GM12892 (cell line): ENCODE measurements at regions not wholly inside any gene's neighbourhood (a gene's known extent, or its start where the extent isn't known, plus 50 kb on each side); places are given as distances from the start of the nearest gene placed in this dataset.

Experiments
- DNase-seq: peaks from one replicate; pipeline ENCODE4 v3.0.0; 2011; ENCODE audit not compliant: insufficient read length
- FAIRE-seq: peaks from 2 replicates; lab custom pipeline; 2011; peaks lifted over from hg19 to GRCh38; lab: Jason Lieb, UNC
- POLR2A ChIP-seq: IDR thresholded peaks from 2 replicates; pipeline ENCODE4 v1.6.1; 2011; ENCODE audit warnings: low read depth, low read length, control low read depth
- POLR2AphosphoS5 ChIP-seq: IDR thresholded peaks from 2 replicates; pipeline ENCODE4 v1.6.1; 2011; ENCODE audit warnings: low read depth, low read length, control low read depth
- TAF1 ChIP-seq: IDR thresholded peaks from 2 replicates; pipeline ENCODE4 v1.6.1; 2011; ENCODE audit warnings: low read depth, mild to moderate bottlenecking, control low read depth, low read length, borderline replicate concordance

DNA sequence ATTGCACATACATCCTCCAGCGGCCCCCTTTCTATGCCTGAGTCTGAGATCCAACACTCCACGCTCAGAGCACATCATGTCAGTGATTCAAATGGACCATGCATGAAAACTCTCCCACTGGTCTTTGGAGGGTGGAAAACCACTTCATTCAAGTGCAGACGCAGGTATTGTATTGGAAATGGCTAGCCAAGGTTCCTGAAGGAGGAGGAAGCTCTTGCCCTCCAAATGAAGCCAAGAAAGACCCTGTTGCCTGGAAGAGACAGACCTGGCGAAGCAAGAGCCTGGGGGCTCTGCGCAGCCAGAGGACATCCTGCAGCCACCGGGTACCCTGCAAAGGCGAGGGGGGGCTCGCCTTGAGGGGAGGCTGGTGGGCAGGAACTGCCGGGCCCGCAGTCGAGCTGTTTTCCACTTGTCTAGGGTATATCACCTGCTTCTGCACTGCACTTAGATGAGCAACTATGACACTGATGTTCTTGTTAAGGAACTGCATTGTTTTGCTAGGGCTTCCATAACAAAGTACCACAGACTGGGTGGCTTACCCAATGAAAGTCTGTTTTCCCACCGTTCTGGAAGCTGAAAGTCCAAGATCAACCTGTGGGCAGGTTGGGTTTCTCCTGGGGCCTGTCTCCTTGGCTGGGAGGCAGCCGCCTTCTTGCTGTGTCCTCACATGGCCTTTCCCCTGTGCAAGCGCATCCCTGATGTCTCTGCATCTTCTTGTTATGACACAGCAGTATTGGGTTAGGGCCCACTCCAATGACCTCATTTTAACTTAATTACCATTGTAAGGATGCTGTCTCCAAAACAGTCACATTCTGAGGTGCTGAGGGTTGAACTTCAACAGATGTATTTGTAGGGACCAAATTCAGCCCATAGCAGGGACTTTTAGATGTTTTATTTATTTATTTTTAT lies 233.4 kb downstream of the ARHGAP12 start:
- no peak for DNase-seq
- no peak for TF ChIP-seq POLR2AphosphoS5
- no peak for TF ChIP-seq POLR2A
- no peak for TF ChIP-seq TAF1
- no peak for FAIRE-seq

DNA sequence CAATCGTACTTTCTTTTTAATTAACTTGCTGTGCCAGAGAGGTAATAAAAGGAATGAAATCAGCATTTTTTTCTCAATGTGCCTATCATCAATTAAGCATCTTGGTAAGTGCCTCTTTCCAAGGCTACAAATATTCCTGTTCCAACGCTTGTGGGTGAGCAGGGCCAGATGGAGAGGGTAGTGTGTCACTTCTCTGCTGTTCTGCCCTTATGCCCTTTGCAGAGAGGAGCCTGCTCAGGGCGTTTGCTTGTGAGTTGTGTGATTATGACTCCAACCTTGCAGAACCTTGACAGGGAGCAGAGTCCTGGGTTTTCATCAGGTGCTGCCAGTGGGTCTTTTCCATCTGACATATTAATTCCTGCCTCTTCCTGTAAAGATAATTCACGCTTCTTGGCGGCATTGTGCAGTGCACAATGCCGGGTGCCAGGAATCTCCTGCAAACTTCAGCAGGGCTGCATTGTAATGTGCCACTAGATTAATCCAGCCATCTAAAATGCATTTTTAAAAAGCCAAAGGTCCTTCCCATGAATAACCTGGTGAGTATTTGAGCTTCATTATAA lies 234.4 kb downstream of the ARHGAP12 start:
- FAIRE-seq = no peak
- no peak for TF ChIP-seq POLR2AphosphoS5
- TF ChIP-seq POLR2A = no peak
- TF ChIP-seq TAF1 = no peak
- no peak for DNase-seq

GRCh38 chr10:31693491-31693890 lies 235.1 kb downstream of the ARHGAP12 start:
- DNase-seq (no peak), FAIRE-seq (no peak)
- TF ChIP-seq POLR2AphosphoS5 = no peak
- no peak for TF ChIP-seq TAF1
- TF ChIP-seq POLR2A = no peak

DNA sequence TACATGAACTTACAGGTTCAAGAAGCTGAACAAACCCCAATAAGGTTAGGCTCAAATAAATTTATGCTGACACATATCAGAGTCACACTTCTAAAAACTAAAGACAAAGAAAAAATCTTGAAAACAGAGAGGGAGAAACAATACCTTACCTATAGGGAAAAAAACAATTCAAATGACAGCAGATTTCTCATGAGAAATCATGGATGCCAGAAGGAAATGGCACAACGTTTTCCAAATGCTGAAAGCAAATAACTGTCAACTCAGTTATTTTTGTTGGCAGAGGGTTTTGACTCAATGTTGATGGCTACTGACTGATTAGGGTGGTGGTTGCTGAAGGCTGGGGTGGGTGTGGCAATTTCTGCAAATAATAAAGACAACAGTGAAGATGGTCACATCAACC lies 239.4 kb downstream of the ARHGAP12 start:
- DNase-seq (no peak), FAIRE-seq (no peak)
- TF ChIP-seq TAF1 (no peak), POLR2AphosphoS5 (no peak), POLR2A (no peak)

- TF ChIP-seq TAF1 (no peak), POLR2A (no peak), POLR2AphosphoS5 (no peak)
- FAIRE-seq (no peak), DNase-seq (no peak)
These were observed 240.8 kb downstream of the ARHGAP12 start for GRCh38 chr10:31687663-31688482.

DNA sequence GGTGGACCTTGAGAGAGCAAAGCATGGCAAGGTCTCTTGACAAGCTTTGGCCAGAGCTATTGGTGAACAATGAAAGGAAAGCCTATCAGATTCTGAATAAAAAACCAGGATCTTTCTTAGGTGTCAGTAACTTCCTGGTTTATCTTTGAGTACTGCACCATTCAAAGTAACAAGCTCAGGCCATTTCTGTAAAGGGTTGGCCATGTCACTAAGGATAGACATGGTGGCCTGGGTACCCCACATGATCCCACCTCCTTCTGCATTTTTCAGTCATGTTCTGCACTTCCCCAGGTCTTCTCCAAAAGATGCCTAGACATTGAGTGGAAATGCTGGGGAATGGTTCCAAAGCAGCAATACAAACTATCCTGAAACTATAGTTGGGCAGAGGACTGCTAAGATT lies 242.0 kb downstream of the ARHGAP12 start:
- DNase-seq (no peak), FAIRE-seq (peak; percentile 9)
- TF ChIP-seq TAF1 = no peak
- no peak for TF ChIP-seq POLR2A
- TF ChIP-seq POLR2AphosphoS5 = no peak

DNA sequence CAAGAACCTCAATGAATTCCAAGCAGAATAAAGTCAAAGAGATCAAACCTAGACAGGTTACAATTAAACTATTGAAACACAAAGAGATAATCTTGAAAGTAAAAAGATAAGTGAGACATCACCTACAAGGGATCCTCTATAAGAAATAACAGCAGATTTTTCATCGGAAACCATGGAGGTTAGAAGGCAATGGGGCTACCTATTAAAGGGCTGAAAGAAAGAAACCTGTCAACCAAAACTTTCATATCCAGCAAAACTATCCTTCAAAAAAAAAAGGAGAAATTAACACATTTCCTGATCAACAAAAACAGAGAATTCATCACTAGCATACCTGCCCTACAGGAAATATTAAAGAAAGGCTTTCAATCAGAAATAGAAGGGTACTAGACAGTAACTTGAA lies 244.9 kb downstream of the ARHGAP12 start:
- DNase-seq = no peak
- FAIRE-seq = no peak
- no peak for TF ChIP-seq POLR2AphosphoS5

- DNase-seq (no peak), FAIRE-seq (no peak)
- no peak for TF ChIP-seq POLR2AphosphoS5
- no peak for TF ChIP-seq TAF1
- TF ChIP-seq POLR2A = no peak
These were observed 248.7 kb downstream of the ARHGAP12 start for GRCh38 chr10:31679936-31680335.

DNA sequence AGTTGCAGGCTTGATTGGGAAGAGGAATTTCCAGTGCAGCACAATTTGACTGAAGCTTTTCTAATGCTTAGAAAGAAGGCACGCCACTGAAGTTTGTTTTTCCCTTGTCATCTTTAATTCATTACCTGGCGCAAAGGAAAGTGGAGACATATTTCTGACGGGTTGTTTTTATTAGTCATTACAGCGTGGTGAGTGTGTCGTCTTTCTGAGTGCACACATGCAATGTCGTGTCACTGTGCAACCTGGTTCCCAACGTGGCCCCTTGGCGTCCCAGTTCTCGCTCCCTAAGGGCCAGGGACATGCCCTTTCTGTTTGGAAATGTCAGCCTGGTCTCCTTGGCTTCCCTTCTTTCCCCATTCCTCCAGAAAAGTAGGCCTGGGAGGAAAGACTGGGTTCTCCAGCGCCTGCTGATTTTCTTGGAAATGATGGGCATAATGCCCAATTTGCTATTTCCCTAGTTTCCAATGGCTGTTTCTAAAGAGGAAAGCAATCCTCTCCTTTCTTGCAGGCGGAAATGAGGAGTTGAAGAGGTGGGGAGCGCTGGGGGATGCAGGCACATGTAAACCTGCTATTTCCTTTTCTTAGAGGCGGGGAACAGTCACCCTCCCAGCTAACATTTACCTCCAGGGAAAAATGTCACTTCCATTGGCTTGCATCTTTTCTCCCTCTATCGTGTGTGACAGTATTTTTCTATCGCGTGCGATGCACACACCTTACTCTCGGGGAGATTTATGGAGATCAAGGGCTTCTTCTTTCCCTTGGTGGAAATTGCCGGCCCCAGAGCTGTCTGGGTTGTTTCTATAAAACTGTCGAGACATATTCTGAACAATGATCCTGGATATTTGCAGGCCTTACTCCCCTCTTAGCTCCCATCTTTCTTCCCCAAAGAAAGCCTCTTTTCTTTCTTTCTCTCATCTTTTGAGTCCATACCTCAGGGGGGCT lies 249.8 kb downstream of the ARHGAP12 start:
- no peak for TF ChIP-seq TAF1
- no peak for TF ChIP-seq POLR2AphosphoS5
- no peak for TF ChIP-seq POLR2A
- DNase-seq (no peak), FAIRE-seq (no peak)

DNA sequence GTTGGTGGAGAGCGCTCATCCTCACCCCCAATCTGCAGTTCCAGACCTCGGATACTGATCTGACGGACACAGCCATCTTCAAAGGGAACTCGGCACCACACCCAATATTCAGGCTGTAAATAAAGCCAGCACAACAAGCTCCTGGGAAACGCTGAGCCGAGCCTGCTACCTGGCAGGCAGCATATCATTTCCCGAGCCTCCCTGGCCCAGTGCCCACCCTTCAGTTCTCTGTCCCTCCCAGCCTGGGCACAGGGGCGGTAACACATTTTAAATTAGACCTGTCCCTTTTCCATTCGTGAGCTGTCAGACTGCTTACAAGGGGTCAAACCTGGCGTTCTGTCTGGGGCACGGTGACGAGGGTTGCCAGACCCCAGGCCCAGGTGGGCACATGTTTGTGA lies 250.5 kb downstream of the ARHGAP12 start:
- TF ChIP-seq TAF1 (no peak), POLR2AphosphoS5 (no peak), POLR2A (no peak)
- FAIRE-seq (no peak), DNase-seq (no peak)
